HG02642 (cell line): ENCODE measurements at regions not wholly inside any gene's neighbourhood (a gene's known extent, or its start where the extent isn't known, plus 50 kb on each side); places are given as distances from the start of the nearest gene placed in this dataset.

Experiments used
- ATAC-seq: cut with Tn5 transposase; IDR thresholded peaks from one replicate; pipeline ENCODE4 v1.9.1; 2021; ENCODE audit warnings: mild to moderate bottlenecking; ENCODE audit not compliant: unreplicated experiment, poor library complexity

DNA sequence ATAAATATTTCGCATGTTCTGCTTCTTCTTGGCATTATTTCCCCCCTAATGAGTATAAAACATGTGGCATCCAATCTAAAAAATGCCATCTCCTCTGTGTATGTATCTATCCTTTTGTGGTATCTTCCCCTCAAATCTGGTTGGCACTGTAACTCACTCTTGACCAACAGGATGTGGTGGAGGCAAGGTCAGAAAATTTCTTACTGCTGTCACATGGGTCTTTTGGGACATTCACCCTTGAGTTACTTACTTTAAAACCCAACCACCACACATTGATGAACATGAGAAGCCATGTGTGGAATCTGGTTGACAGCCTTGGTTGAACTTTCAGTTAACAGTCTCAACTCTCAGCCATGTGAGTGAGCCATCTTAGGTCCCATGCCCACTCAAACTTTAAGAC, 516.9 kb downstream of the SLC16A7 start:
- no peak for ATAC-seq

- ATAC-seq: no peak
Observed at GRCh38 chr12:60114169-60114568, 518.3 kb downstream of the SLC16A7 start.

GRCh38 chr12:60119327-60119726, 523.5 kb downstream of the SLC16A7 start:
- ATAC-seq: no peak

DNA sequence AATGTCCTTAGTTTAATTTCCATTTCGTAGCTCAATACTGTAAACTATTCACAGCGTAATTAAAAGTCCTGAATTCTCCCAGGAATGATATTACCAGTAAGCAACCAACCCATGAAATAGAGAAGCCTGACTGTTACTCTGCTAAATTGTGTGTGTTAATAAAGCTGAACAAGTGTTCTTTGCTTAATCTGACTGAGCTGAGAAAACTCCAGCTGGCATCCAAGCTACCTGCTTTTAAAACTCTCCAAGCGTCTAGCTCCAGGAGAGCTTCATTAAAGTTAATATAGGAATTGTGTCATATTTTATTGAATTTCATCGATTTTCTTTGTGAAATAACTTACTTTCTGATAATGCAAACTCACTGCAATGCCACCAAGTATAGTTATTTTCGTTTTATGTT, 524.4 kb downstream of the SLC16A7 start:
- no peak for ATAC-seq

GRCh38 chr12:60123557-60123956, 527.7 kb downstream of the SLC16A7 start:
- no peak for ATAC-seq

GRCh38 chr12:60137513-60137912, 541.7 kb downstream of the SLC16A7 start:
- ATAC-seq: no peak

GRCh38 chr12:60138526-60138925, 542.7 kb downstream of the SLC16A7 start:
- ATAC-seq: no peak

- no peak for ATAC-seq
Observed at GRCh38 chr12:60144395-60144794, 548.6 kb downstream of the SLC16A7 start.

DNA sequence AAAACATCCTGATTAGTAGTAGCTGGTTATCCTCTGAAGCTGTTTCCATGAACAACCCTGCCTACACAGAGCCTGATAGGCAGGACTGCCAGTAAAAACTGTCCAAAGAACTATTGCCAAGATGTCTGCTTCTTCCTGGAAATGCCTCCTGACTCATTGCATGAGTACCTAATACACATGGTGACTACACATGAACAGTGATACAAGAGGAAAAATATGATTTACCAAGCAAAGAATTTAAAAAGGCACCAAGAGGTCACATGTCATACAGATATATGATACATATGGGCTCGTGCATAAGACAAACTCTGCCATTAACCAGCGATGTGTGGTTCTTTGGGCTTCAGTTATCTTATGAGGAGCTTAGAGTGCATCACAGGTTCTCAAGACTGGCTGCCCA, 552.3 kb downstream of the SLC16A7 start:
- no peak for ATAC-seq

- no peak for ATAC-seq
Observed at GRCh38 chr12:60148831-60149230, 553.0 kb downstream of the SLC16A7 start.

DNA sequence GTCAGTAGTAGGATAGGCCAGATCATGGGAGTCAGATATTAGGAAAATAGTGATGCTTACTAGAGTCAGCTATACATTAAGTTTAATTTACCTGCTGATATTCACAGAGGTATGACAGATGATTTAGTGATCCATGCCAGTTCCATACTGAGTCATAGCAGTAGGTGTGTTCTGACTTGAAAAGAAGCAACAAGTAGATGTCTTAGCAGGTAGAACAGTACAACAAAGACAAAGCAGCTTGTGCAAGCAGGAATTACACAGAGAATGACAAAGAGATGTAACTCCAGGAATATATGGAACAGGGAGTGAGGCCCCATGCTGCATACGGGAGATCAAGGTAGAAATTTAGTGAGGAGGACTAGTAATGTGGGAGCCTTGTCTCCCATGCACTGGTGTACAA, 556.9 kb downstream of the SLC16A7 start:
- ATAC-seq: no peak

- no peak for ATAC-seq
Observed at GRCh38 chr12:60159761-60160160, 563.9 kb downstream of the SLC16A7 start.

DNA sequence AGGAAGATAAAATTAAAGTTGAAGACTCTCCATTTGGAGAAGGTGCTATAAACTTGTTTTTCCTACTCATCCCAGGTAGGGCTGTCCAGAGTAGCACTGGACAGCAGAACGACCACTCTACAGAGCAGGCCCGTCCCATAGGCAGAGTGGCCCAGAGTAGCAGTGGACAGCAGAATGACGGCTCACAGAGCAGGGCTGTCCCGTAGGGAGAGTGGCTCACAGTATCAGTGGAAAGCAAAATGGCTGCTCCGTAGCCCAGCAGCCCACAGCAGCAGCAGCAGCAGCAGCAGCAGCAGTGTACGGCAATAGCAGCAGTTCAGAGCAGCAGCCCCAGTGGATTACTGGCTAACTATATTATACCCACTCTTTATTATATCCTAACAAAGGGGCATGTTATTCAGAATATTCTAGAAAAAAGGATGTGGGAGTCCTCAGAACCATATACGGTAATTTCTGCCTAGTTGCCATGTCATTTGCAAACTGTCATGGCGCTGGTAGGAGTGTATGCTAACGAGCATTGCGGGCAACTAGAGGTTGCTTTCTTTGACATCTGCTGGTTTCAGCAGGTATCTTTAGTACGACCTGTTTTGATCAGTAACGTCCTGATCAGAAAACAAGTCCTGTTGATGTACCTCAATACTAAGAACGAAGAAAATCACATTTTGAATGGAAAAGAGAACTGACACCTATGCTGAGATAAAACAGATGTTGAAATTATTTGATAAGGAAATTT, 567.3 kb downstream of the SLC16A7 start:
- ATAC-seq: no peak

GRCh38 chr12:60165781-60166180, 570.0 kb downstream of the SLC16A7 start:
- ATAC-seq: no peak

DNA sequence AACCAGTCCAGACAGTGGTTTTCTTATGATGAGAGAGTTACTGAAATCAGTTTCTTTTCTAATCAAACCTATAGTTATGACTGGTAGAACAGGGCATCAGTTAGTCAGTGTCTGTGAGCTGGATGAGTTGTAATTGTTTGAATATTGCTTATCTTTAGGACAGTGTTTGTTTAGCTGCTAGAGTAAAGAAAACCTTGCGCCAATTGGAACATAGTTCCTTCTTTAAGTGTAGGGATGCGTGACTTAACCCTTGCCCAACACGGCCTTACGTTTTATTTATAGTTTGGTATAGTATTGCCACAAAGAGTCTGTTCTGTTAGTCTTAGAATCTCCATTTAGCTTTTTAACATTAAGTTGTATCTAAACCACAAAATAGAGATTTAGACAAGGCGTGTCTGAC, 572.6 kb downstream of the SLC16A7 start:
- ATAC-seq: no peak

GRCh38 chr12:60169904-60170303, 574.1 kb downstream of the SLC16A7 start:
- ATAC-seq: no peak

DNA sequence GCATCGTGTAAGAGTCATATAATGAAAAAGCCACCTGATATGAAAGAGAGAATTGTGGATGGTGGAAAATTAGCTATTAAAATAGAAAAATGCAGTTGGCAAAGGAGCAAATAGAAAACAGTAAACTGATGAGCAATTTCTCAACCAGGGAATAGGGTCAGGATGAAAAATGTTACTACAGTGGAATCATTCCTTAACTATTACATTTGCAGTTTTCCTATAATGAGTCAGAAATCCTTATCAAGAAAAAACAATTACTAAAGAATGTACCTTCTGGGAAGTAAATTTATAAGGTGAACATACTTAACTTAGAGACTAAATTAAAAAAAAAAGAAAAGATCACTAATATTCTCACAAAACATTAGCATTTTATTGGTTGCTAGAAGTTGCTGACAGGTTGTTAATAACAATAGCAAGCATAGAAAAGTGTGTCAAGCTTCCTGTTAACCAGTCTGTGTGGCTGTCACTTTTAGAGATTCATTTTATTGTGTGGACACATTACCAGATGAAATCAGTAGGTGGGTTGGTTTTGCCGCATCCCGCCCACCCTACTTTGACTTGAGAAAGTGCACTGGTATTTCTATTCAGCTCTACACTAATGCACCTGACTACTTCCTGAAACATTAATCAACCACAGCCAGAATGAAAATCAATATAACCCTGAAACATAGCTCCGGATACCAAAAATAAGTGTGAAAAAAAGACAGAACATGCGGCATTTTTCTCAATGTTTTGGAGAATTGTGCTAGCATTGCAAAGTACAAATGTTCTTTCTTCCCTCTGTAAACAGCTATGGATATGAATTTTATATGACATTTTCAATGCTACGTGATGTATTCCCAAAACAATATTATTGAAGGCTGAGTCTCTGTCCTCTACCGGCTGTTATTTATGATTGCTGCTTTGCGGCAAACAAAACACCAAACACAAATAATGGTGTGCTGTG, 576.7 kb downstream of the SLC16A7 start:
- ATAC-seq: no peak

- no peak for ATAC-seq
Observed at GRCh38 chr12:60173224-60174170, 577.7 kb downstream of the SLC16A7 start.

DNA sequence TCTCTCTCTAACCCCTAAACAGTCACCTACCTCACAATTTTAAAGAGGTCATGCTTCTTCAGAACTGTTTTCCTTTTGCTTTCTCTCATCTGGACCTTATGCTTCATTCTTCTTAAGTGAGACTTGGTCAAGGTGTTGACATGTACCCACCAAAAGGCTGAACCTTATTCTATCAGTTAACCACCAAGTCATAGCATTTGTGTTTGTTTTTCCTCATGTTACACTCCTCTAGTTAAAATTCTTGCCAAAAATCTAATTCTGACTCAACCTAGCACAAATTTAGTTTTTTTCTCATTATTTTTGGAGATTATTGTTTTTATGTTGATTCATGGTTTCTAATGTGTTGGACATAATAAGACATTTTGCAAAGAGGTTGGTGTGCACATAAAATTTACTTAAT, 578.6 kb downstream of the SLC16A7 start:
- no peak for ATAC-seq

GRCh38 chr12:60174941-60175340, 579.1 kb downstream of the SLC16A7 start:
- ATAC-seq: no peak
